Activated T-cell treated with anti-CD3 and anti-CD28 coated beads for 24 hours (primary cell): ENCODE measurements at regions not wholly inside any gene's neighbourhood (a gene's known extent, or its start where the extent isn't known, plus 50 kb on each side); places are given as distances from the start of the nearest gene placed in this dataset.
"Not testable (repeated sequence)": the region's sequence is repeated elsewhere in the genome, so short reads cannot be mapped to it uniquely, and the experiment has no call there.

Experiments
- DNase-seq: peaks from one replicate; pipeline ENCODE4 v3.0.0-alpha.2; 2020; ENCODE audit warnings: low read depth

- no peak for DNase-seq
Measured at GRCh38 chr12:67716817-67717216, 68.3 kb downstream of the DYRK2 start.

- not testable (repeated sequence) for DNase-seq
Measured at GRCh38 chr12:67719303-67719702, 70.8 kb downstream of the DYRK2 start.

GRCh38 chr12:67720351-67720856 lies 71.9 kb downstream of the DYRK2 start:
- no peak for DNase-seq

- DNase-seq = no peak
Measured at GRCh38 chr12:67721248-67721647, 72.7 kb downstream of the DYRK2 start.

GRCh38 chr12:67722296-67722695 lies 73.8 kb downstream of the DYRK2 start:
- no peak for DNase-seq

GRCh38 chr12:67726868-67727267 lies 78.3 kb downstream of the DYRK2 start:
- DNase-seq = no peak

GRCh38 chr12:67727702-67728666 lies 79.4 kb downstream of the DYRK2 start:
- DNase-seq = no peak

GRCh38 chr12:67732857-67733256 lies 84.3 kb downstream of the DYRK2 start:
- no peak for DNase-seq

GRCh38 chr12:67735868-67736267 lies 87.3 kb downstream of the DYRK2 start:
- no peak for DNase-seq

- DNase-seq = no peak
Measured at GRCh38 chr12:67740711-67741110, 92.2 kb downstream of the DYRK2 start.

- no peak for DNase-seq
Measured at GRCh38 chr12:67741270-67741669, 92.7 kb downstream of the DYRK2 start.

GRCh38 chr12:67742461-67742860 lies 93.9 kb downstream of the DYRK2 start:
- no peak for DNase-seq

GRCh38 chr12:67747869-67748742 lies 99.6 kb downstream of the DYRK2 start:
- DNase-seq = no peak

GRCh38 chr12:67748743-67749040 lies 100.1 kb downstream of the DYRK2 start:
- DNase-seq = no peak

- DNase-seq = no peak
Measured at GRCh38 chr12:67750513-67751183, 102.1 kb downstream of the DYRK2 start.

GRCh38 chr12:67751381-67751928 lies 102.9 kb downstream of the DYRK2 start:
- DNase-seq = no peak

GRCh38 chr12:67752226-67752732 lies 103.7 kb downstream of the DYRK2 start:
- no peak for DNase-seq

GRCh38 chr12:67754933-67755697 lies 106.6 kb downstream of the DYRK2 start:
- DNase-seq = no peak

- no peak for DNase-seq
Measured at GRCh38 chr12:67757651-67758050, 109.1 kb downstream of the DYRK2 start.

- DNase-seq = no peak
Measured at GRCh38 chr12:67758119-67758518, 109.6 kb downstream of the DYRK2 start.

GRCh38 chr12:67758521-67758920 lies 110.0 kb downstream of the DYRK2 start:
- no peak for DNase-seq
